SK-N-MC (cell line): ENCODE measurements at regions not wholly inside any gene's neighbourhood (a gene's known extent, or its start where the extent isn't known, plus 50 kb on each side); places are given as distances from the start of the nearest gene placed in this dataset.
A peak's percentile ranks its signal among the peaks of the same experiment; 100 is the strongest.
"Not testable (repeated sequence)": the region's sequence is repeated elsewhere in the genome, so short reads cannot be mapped to it uniquely, and the experiment has no call there.

ENCODE experiments used
- DNase-seq: peaks from one replicate; pipeline ENCODE4 v3.0.0-alpha.2; 2011; ENCODE audit warnings: low read depth, low spot score
- H3K27ac ChIP-seq: fragments of 200-600 bp; sonication (generic); 2 replicates; pipeline ENCODE4 v1.5.1; 2016; ENCODE audit warnings: mixed run types
- H3K36me3 ChIP-seq: fragments of 200-600 bp; sonication (generic); 2 replicates; pipeline ENCODE4 v1.6.1; 2017; ENCODE audit warnings: antibody characterized with exemption, low read length, mixed read lengths; ENCODE audit not compliant: insufficient read depth
- H3K4me3 ChIP-seq: fragments of 200-600 bp; sonication (generic); 2 replicates; pipeline ENCODE4 v1.5.1; 2016
- H3K9ac ChIP-seq: fragments of 200-600 bp; sonication (generic); 2 replicates; pipeline ENCODE4 v1.8.0; 2017; ENCODE audit warnings: mixed run types, mixed read lengths; ENCODE audit not compliant: insufficient read length
- H3K9me3 ChIP-seq: fragments of 200-600 bp; sonication (generic); 2 replicates; pipeline ENCODE4 v1.6.1; 2017; ENCODE audit warnings: low read depth, mild to moderate bottlenecking, antibody characterized with exemption, low read length, moderate library complexity, mixed read lengths
- EZH2 ChIP-seq: fragments of 200-600 bp; sonication (generic); IDR thresholded peaks from one replicate; pipeline ENCODE4 v1.6.1; 2017; ENCODE audit warnings: antibody characterized with exemption
- FOXP2 ChIP-seq: optimal IDR thresholded peaks from 2 replicates; pipeline ENCODE3; 2011; ENCODE audit warnings: mild to moderate bottlenecking, moderate library complexity; ENCODE audit not compliant: insufficient read depth; ENCODE audit errors: extremely low read length, control extremely low read depth
- POLR2AphosphoS5 ChIP-seq: IDR thresholded peaks from 2 replicates; pipeline ENCODE4 v1.6.1; 2012; ENCODE audit warnings: mild to moderate bottlenecking, low read depth, low read length, borderline replicate concordance

DNA sequence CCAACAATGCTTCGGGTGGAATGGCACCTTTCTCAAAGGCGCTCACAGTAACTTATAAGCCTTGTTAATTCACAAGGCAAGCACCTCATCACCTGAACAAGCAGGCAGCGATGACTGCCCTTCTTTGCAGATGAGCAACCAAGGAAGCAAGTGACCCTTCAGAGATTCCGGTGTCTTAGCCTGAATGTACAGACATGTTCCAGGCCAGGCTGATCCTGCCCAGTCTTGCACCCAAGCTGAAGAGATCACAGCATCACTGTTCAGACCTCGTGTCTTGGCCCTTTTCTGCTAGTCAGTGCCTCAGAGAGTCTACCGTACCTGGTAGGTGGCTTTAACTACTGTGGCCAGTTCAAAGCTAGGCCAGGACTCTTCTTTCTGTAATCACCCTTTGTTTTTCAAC lies 94.7 kb upstream of the ERCC6L2 start:
- DNase-seq = no peak
- TF ChIP-seq FOXP2 (no peak), POLR2AphosphoS5 (no peak), EZH2 (no peak)

DNA sequence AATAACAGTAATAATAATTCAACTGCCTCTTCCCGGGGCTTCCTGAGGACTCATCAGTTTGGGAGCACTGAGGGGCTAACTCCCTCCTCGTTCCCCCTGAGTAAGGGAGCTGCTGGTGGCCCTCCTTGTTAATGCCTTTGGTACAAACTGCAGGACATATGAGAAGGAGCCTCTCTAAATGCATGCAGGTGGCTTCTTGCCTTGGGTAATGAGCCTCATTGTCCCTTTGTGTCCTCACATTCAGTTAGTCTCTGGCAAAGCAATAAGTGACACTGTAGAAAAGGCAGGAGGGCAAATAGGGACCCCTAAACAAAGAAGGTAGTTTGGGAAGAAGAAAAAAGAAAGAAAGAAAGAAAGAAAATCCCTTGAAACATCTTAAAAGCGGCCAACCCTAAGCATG lies 95.4 kb upstream of the ERCC6L2 start:
- Histone ChIP-seq H3K27ac (no peak overlapping the region), H3K36me3 (no peaks in the 10 kb centered on the region), H3K9ac (no peak overlapping the region), H3K4me3 (no peak overlapping the region), H3K9me3 (no peaks in the 10 kb centered on the region)
- DNase-seq = no peak
- TF ChIP-seq FOXP2 (no peak), EZH2 (no peak), POLR2AphosphoS5 (no peak)

More for the DNA sequence above, 94.7 kb upstream of the ERCC6L2 start:
- Histone ChIP-seq H3K9ac (no peak overlapping the region), H3K9me3 (no peaks in the 10 kb centered on the region), H3K27ac (no peak overlapping the region), H3K36me3 (no peaks in the 10 kb centered on the region), H3K4me3 (no peak overlapping the region)

DNA sequence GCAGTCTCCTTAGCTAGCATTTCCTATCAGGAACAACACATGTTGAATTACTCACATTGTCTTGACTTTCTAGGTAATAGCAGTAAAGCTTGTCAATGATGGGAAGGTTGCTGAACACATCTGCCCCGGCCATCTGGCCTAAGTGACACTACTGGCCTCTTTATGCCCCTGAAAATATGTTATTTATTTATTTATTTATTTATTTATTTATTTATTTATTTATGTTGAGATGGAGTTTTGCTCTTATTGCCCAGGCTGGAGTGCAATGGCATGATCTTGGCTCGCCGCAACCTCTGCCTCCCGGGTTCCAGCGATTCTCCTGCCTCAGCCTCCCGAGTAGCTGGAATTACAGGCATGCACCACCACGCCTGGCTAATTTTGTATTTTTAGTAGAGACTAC lies 95.9 kb upstream of the ERCC6L2 start:
- H3K9me3 ChIP-seq, H3K9ac ChIP-seq, H3K27ac ChIP-seq, DNase-seq, H3K36me3 ChIP-seq, H3K4me3 ChIP-seq: not testable (repeated sequence)

DNA sequence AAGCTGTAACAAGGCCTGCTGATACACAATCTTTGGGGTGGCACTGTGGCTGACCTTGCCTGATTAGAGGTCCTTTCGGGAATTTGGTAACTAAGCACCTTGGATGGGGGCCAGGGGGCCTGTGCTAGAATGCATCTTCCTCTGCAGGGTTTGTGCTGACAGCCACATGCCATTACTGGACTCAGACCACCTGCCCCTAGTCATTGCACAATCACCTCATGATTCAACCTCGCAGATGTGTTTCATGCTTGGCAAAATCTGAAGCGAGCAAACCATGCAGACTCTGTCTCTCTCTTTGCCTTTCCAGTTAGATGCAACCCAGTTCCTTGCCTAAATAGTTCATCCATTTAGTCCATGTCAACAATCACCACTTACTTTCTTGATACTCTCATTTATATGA lies 96.5 kb upstream of the ERCC6L2 start:
- no peak for TF ChIP-seq FOXP2
- Histone ChIP-seq H3K9ac (no peak overlapping the region), H3K27ac (no peak overlapping the region), H3K4me3 (no peak overlapping the region), H3K36me3 (no peaks in the 10 kb centered on the region), H3K9me3 (no peaks in the 10 kb centered on the region)
- DNase-seq = no peak

DNA sequence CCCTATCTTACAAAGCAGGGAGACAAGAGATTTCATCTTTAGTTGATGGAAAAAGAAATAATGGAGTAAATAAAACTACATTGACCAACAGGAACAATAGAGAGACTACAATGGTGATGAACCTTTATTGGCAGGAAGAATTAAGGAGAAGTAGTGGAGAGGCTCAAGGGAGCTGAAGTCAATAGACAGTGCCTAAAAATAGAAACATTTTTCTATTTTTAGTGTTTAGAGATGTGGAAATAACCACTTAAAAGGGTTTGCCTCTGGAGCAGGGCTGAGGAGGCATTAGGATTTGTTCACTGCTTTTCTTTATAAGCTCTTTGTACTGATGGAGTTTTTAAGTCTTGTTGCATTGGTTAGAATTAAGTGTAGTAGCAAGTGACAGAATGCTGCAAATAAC lies 98.4 kb upstream of the ERCC6L2 start:
- no peaks in the 10 kb centered on the region for H3K36me3 ChIP-seq
- TF ChIP-seq EZH2 = no peak
- TF ChIP-seq POLR2AphosphoS5 = no peak
- no peak for TF ChIP-seq FOXP2
- H3K9me3 ChIP-seq = no peaks in the 10 kb centered on the region
- DNase-seq = no peak
- no peak overlapping the region for H3K9ac ChIP-seq
- H3K4me3 ChIP-seq = no peak overlapping the region
- H3K27ac ChIP-seq = peak overlapping the region; percentile 78; the same call in 1 of the 2 replicates

DNA sequence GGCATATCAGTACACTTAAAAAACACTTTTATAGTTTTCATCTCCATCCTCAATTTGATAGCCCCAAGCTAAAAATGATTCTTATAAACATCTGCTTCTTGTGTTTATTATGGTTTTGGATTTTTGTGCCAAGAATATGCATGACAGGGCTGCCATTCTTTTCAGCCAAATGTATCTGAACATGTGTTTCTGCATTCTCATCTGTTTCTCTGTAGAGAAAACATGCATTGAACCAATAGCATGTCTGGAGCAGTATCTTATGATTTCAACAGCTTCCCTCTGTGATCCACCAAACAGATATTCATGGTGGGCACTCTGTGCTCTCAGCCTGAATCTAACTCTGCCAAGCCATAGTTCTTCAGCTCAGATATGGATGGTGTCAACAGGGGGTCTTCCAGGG lies 99.3 kb upstream of the ERCC6L2 start:
- H3K9ac ChIP-seq = no peak overlapping the region
- TF ChIP-seq EZH2 = no peak
- peak; percentile 15 for TF ChIP-seq FOXP2
- H3K27ac ChIP-seq = peak overlapping the region; percentile 78
- H3K4me3 ChIP-seq = no peak overlapping the region
- no peaks in the 10 kb centered on the region for H3K9me3 ChIP-seq
- DNase-seq = no peak
- H3K36me3 ChIP-seq = no peaks in the 10 kb centered on the region

DNA sequence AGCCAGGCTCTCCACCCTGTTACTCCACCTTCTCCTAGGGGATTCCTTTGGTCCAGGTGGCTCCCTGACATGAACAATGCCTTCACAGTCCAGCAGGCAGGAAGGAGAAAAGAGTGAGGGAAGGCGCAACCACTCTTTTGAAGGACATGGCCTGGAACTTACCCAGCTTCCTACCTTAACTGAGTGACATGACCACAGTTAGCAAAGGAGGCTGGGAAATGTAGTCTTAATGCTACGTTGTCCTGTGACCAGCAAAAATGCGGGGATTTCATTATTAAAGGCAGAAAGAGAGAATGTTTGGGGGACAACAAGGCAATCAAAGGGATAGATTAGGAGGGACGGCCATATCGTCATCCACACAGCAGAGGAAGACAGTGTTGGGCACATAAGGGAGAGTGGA lies 100.3 kb upstream of the ERCC6L2 start:
- TF ChIP-seq POLR2AphosphoS5 = no peak
- no peak for TF ChIP-seq FOXP2
- no peak for TF ChIP-seq EZH2
- no peaks in the 10 kb centered on the region for H3K9me3 ChIP-seq
- H3K36me3 ChIP-seq = no peaks in the 10 kb centered on the region
- H3K4me3 ChIP-seq = no peak overlapping the region
- no peak overlapping the region for H3K9ac ChIP-seq
- no peak for DNase-seq
- no peak overlapping the region for H3K27ac ChIP-seq

DNA sequence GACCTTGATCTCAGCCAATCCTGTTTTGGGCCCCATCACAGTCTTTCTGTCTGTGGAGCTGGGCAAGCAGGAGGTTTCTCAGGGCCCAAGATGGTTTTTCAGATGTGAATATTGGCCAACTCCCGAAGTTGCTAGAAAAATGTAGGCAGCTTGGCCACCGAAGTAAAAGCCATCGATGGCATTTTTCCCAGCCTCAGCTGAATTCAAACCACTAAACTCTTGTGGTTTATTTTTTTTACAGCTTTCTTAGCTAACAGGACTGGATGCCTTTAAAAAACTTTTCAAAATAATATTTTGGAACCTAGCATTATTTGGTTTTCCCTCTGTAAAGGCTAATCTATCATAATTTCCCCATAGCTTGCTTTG lies 102.5 kb upstream of the ERCC6L2 start:
- H3K9me3 ChIP-seq = no peaks in the 10 kb centered on the region
- TF ChIP-seq POLR2AphosphoS5 = no peak
- no peak for TF ChIP-seq FOXP2
- TF ChIP-seq EZH2 = no peak
- no peaks in the 10 kb centered on the region for H3K36me3 ChIP-seq
- H3K9ac ChIP-seq = no peak overlapping the region
- peak overlapping the region; percentile 44 for H3K4me3 ChIP-seq
- H3K27ac ChIP-seq = peak overlapping the region; percentile 55
- DNase-seq = no peak

DNA sequence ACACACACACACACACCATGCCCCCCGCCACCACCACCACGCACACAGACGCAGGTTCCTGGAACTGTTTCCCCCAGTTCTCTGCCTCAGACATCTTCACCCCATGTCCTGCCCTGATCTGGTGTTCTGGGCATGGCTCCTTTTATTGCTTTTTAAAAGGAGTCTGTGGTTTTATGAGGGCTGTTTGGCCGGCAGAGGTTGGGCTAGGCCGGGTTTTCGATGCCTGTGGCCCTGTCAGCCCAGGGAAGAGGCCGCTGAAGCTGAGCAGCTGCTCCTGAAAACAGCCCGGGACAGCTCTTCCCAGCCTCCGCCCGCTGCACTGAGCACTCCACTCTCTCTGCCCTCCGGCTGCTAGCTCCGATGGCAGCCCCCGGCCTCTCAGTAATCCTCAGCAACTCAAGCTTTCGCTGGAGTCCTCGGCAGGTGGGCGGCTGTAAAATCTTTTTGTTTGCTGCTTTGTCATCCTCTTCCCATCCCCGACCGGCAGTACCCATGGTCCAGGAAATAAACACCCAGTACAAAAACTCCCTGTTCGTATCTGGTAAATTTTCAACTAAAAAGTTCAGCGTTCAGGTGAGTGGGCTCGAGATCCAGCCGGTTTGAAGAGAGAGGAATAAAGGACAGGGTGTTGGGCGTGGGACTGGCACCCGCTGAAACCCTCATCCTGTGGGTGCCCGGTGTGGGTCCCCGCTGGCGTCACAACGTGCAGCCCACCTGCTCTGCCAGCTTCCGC lies 103.0 kb upstream of the ERCC6L2 start:
- TF ChIP-seq EZH2 = no peak
- TF ChIP-seq FOXP2 = no peak
- TF ChIP-seq POLR2AphosphoS5 = no peak
- peak overlapping the region; percentile 44 for H3K4me3 ChIP-seq
- no peaks in the 10 kb centered on the region for H3K9me3 ChIP-seq
- peak overlapping the region; percentile 11 for H3K9ac ChIP-seq
- H3K36me3 ChIP-seq = no peaks in the 10 kb centered on the region
- H3K27ac ChIP-seq = peak overlapping the region; percentile 55
- no peak for DNase-seq
